GM23338 (cell line): ENCODE measurements at regions not wholly inside any gene's neighbourhood (a gene's known extent, or its start where the extent isn't known, plus 50 kb on each side); places are given as distances from the start of the nearest gene placed in this dataset.

ENCODE experiments used
- ATAC-seq: fragments of 200-7000 bp; cut with Tn5 transposase; 3 replicates; pipeline ENCODE4 v1.9.1; 2020
- DNase-seq: peaks from one replicate; pipeline ENCODE4 v3.0.0-alpha.2; 2015; ENCODE audit warnings: low spot score
- H2AFZ ChIP-seq: fragments of 200-600 bp; sonication (generic); 2 replicates; pipeline ENCODE4 v1.8.0; 2016; ENCODE audit warnings: antibody characterized with exemption, mild to moderate bottlenecking, moderate library complexity
- H3F3A ChIP-seq: fragments of 200-600 bp; sonication (generic); replicated peaks from 2 replicates; pipeline ENCODE4 v1.8.0; 2017; ENCODE audit warnings: antibody characterized with exemption, mixed run types, low read depth
- H3K27ac ChIP-seq: fragments of 200-600 bp; sonication (generic); 2 replicates; pipeline ENCODE4 v1.6.1; 2016; ENCODE audit warnings: low read depth
- H3K27me3 ChIP-seq: fragments of 200-600 bp; sonication (generic); 2 replicates; pipeline ENCODE4 v1.8.0; 2016; ENCODE audit warnings: mild to moderate bottlenecking, mixed run types, moderate library complexity; ENCODE audit not compliant: insufficient read depth
- H3K36me3 ChIP-seq: fragments of 200-600 bp; sonication (generic); 2 replicates; pipeline ENCODE4 v1.8.0; 2016; ENCODE audit warnings: mild to moderate bottlenecking; ENCODE audit not compliant: insufficient read depth
- H3K4me1 ChIP-seq: fragments of 200-600 bp; sonication (generic); 2 replicates; pipeline ENCODE4 v1.8.0; 2016; ENCODE audit warnings: mild to moderate bottlenecking, moderate library complexity; ENCODE audit not compliant: insufficient read depth
- H3K4me2 ChIP-seq: fragments of 200-600 bp; sonication (generic); 2 replicates; pipeline ENCODE4 v1.7.1; 2017; ENCODE audit warnings: mixed run types
- H3K4me3 ChIP-seq: fragments of 200-600 bp; sonication (generic); 2 replicates; pipeline ENCODE4 v1.6.1; 2016; ENCODE audit warnings: mixed run types
- H3K79me2 ChIP-seq: fragments of 200-600 bp; sonication (generic); replicated peaks from 2 replicates; pipeline ENCODE4 v1.8.0; 2017; ENCODE audit warnings: mild to moderate bottlenecking; ENCODE audit not compliant: insufficient read depth
- H3K9me2 ChIP-seq: fragments of 200-600 bp; sonication (generic); 2 replicates; pipeline ENCODE4 v1.8.0; 2017; ENCODE audit not compliant: insufficient read depth
- H4K20me1 ChIP-seq: fragments of 200-600 bp; sonication (generic); replicated peaks from 2 replicates; pipeline ENCODE4 v1.8.0; 2017; ENCODE audit warnings: mild to moderate bottlenecking; ENCODE audit not compliant: insufficient read depth
- H3K27ac Mint-ChIP-seq: 2 replicates; pipeline ENCODE4 v1.8.0; 2020; ENCODE audit warnings: inconsistent platforms, mild to moderate bottlenecking, moderate library complexity, mixed read lengths
- H3K27me3 Mint-ChIP-seq: 3 replicates; pipeline ENCODE4 v1.8.0; 2022; ENCODE audit warnings: low read depth, mild to moderate bottlenecking, moderate library complexity, mixed read lengths, inconsistent platforms; ENCODE audit not compliant: insufficient read depth, poor library complexity
- H3K36me3 Mint-ChIP-seq: 3 replicates; pipeline ENCODE4 v1.8.0; 2021; ENCODE audit warnings: low read depth, mild to moderate bottlenecking, inconsistent platforms, moderate library complexity, mixed read lengths
- H3K4me1 Mint-ChIP-seq: 3 replicates; pipeline ENCODE4 v1.8.0; 2020; ENCODE audit warnings: mild to moderate bottlenecking, inconsistent platforms, mixed read lengths
- H3K4me3 Mint-ChIP-seq: 3 replicates; pipeline ENCODE4 v1.8.0; 2021; ENCODE audit warnings: moderate library complexity, mild to moderate bottlenecking, inconsistent platforms, mixed read lengths
- H3K9me3 Mint-ChIP-seq: 3 replicates; pipeline ENCODE4 v1.8.0; 2020; ENCODE audit warnings: moderate library complexity, mild to moderate bottlenecking, inconsistent platforms, mixed read lengths
- CREB1 ChIP-seq: fragments of 250-450 bp; sonication (Bioruptor Pico); IDR thresholded peaks from 2 replicates; pipeline ENCODE4 v1.5.0; 2020; ENCODE audit warnings: low read depth, mild to moderate bottlenecking, moderate library complexity
- CTCF ChIP-seq, 2 experiments: fragments of 200-600 bp in 1 of 2; sonication (generic) in 1 of 2; conservative IDR thresholded peaks; 2 replicates each; pipeline versions ENCODE4 v1.5.1 to v1.6.1; 2016 to 2017; ENCODE audit warnings: antibody characterized with exemption in 2 of 2, low read depth in 2 of 2, mild to moderate bottlenecking in 2 of 2, moderate library complexity in 1 of 2
- ETS1 ChIP-seq: IDR thresholded peaks from 2 replicates; pipeline ENCODE4 v1.6.1; 2016; ENCODE audit warnings: antibody characterized with exemption
- EZH2phosphoT487 ChIP-seq: fragments of 200-600 bp; sonication (generic); IDR thresholded peaks from one replicate; pipeline ENCODE4 v1.8.1; 2018; ENCODE audit warnings: antibody characterized with exemption; ENCODE audit not compliant: unreplicated experiment
- JUNB ChIP-seq: IDR thresholded peaks from one replicate; pipeline ENCODE4 v1.6.1; 2016; ENCODE audit warnings: antibody characterized with exemption; ENCODE audit not compliant: unreplicated experiment
- POLR2AphosphoS5 ChIP-seq: IDR thresholded peaks from 2 replicates; pipeline ENCODE4 v1.6.1; 2016; ENCODE audit warnings: antibody characterized with exemption, low read depth
- STAT1 ChIP-seq: IDR thresholded peaks from one replicate; pipeline ENCODE4 v1.6.1; 2016; ENCODE audit warnings: antibody characterized with exemption; ENCODE audit not compliant: unreplicated experiment
- ZNF114 ChIP-seq: fragments of 250-450 bp; sonication (Bioruptor Pico); IDR thresholded peaks from 2 replicates; pipeline ENCODE4 v1.5.0; 2020; ENCODE audit warnings: mild to moderate bottlenecking, moderate library complexity

- H3K27ac Mint-ChIP-seq, result peak overlapping the region; percentile 69
- no peaks in the 10 kb centered on the region; the same call in 1 of the 2 replicates for H3K4me1 ChIP-seq
- H3K27ac ChIP-seq, result no peak overlapping the region
- H3K4me1 Mint-ChIP-seq, result no peaks in the 10 kb centered on the region; the same call in none of the 3 replicates
- no peaks in the 10 kb centered on the region for H3K36me3 Mint-ChIP-seq
- H3F3A ChIP-seq, result no peaks in the 10 kb centered on the region
- H3K27me3 Mint-ChIP-seq, result no peaks in the 10 kb centered on the region
- H3K27me3 ChIP-seq, result no peaks in the 10 kb centered on the region
- H3K4me3 ChIP-seq, result no peak overlapping the region
- H3K9me2 ChIP-seq, result peaks cover 3% of the 10 kb centered on the region; the same call in 1 of the 2 replicates
- no peaks in the 10 kb centered on the region for H3K79me2 ChIP-seq
- H4K20me1 ChIP-seq, result no peaks in the 10 kb centered on the region
- H3K9me3 Mint-ChIP-seq, result no peaks in the 10 kb centered on the region
- H3K4me3 Mint-ChIP-seq, result no peak overlapping the region
- ATAC-seq (no peak), DNase-seq (peak; percentile 7)
- H3K4me2 ChIP-seq, result no peak overlapping the region
- H2AFZ ChIP-seq, result 0 out of 2 replicates have a peak overlapping the region, but pooled peaks have one; percentile 4
- no peaks in the 10 kb centered on the region for H3K36me3 ChIP-seq
- TF ChIP-seq JUNB, result no peak
Observed at GRCh38 chr11:81602508-81602907, 1131.2 kb downstream of the FAM181B start.

GRCh38 chr11:81596704-81597103, 1137.0 kb downstream of the FAM181B start:
- H3K27me3 Mint-ChIP-seq, result no peaks in the 10 kb centered on the region
- no peak overlapping the region for H3K27ac Mint-ChIP-seq
- H3K79me2 ChIP-seq, result no peaks in the 10 kb centered on the region
- H3F3A ChIP-seq, result no peaks in the 10 kb centered on the region
- no peak overlapping the region for H3K4me3 ChIP-seq
- no peaks in the 10 kb centered on the region; the same call in 1 of the 2 replicates for H3K4me1 ChIP-seq
- H3K9me3 Mint-ChIP-seq, result no peaks in the 10 kb centered on the region
- no peaks in the 10 kb centered on the region for H3K9me2 ChIP-seq
- H3K36me3 ChIP-seq, result no peaks in the 10 kb centered on the region
- no peaks in the 10 kb centered on the region for H3K4me1 Mint-ChIP-seq
- no peak overlapping the region for H3K4me3 Mint-ChIP-seq
- no peaks in the 10 kb centered on the region for H4K20me1 ChIP-seq
- no peaks in the 10 kb centered on the region for H3K27me3 ChIP-seq
- no peak for ATAC-seq
- no peak for TF ChIP-seq CREB1 (CRISPR knock-in tag)
- H3K36me3 Mint-ChIP-seq, result no peaks in the 10 kb centered on the region
- no peak for DNase-seq
- H2AFZ ChIP-seq, result no peak overlapping the region
- no peak overlapping the region for H3K4me2 ChIP-seq
- H3K27ac ChIP-seq, result no peak overlapping the region

GRCh38 chr11:81585390-81585933, 1148.2 kb downstream of the FAM181B start:
- no peaks in the 10 kb centered on the region for H3K79me2 ChIP-seq
- H3K36me3 Mint-ChIP-seq, result no peaks in the 10 kb centered on the region
- ATAC-seq, result no peak
- no peak overlapping the region for H3K4me3 ChIP-seq
- no peaks in the 10 kb centered on the region for H4K20me1 ChIP-seq
- no peaks in the 10 kb centered on the region for H3K9me3 Mint-ChIP-seq
- H3K27me3 ChIP-seq, result no peaks in the 10 kb centered on the region
- H3K27ac Mint-ChIP-seq, result no peak overlapping the region
- H2AFZ ChIP-seq, result no peak overlapping the region
- H3K36me3 ChIP-seq, result no peaks in the 10 kb centered on the region
- no peaks in the 10 kb centered on the region for H3F3A ChIP-seq
- no peak overlapping the region for H3K4me2 ChIP-seq
- no peaks in the 10 kb centered on the region for H3K4me1 ChIP-seq
- H3K27me3 Mint-ChIP-seq, result peaks cover 2% of the 10 kb centered on the region
- H3K9me2 ChIP-seq, result no peaks in the 10 kb centered on the region
- no peak overlapping the region for H3K4me3 Mint-ChIP-seq
- H3K4me1 Mint-ChIP-seq, result no peaks in the 10 kb centered on the region
- no peak overlapping the region for H3K27ac ChIP-seq
- no peak for DNase-seq
- TF ChIP-seq CTCF (conservative IDR thresholded peaks at IDR 0.05; ENCODE audit: low read depth in 2 of 2) (no peak), CREB1 (CRISPR knock-in tag) (no peak), JUNB (no peak), ZNF114 (CRISPR knock-in tag) (no peak), STAT1 (no peak), ETS1 (no peak), POLR2AphosphoS5 (no peak), EZH2phosphoT487 (no peak)
